ENCODE measurements at regions not wholly inside any gene's neighbourhood (a gene's known extent, or its start where the extent isn't known, plus 50 kb on each side); places are given as distances from the start of the nearest gene placed in this dataset.

- no peak for TF ChIP-seq FOXM1 (IDR thresholded peaks at IDR 0.05; ENCODE audit: low read depth, low read length)
- no peak for TF ChIP-seq ZBED1 (IDR thresholded peaks at IDR 0.05; ENCODE audit: borderline replicate concordance)
- no peak for TF ChIP-seq ATF3 (IDR thresholded peaks at IDR 0.05; ENCODE audit: borderline replicate concordance, extremely low read depth, low read depth, low read length)
- TF ChIP-seq RBBP5 (conservative IDR thresholded peaks at IDR 0.05): no peak
- TF ChIP-seq HDAC2 (IDR thresholded peaks at IDR 0.05): no peak
- TF ChIP-seq ESRRA (IDR thresholded peaks at IDR 0.05; ENCODE audit: low read length): no peak
Measured at GRCh38 chr2:2664989-2665833, 334.1 kb upstream of the MYT1L start.

All from GM12878 (cell line).